ENCODE measurements at regions not wholly inside any gene's neighbourhood (a gene's known extent, or its start where the extent isn't known, plus 50 kb on each side); places are given as distances from the start of the nearest gene placed in this dataset.

DNA sequence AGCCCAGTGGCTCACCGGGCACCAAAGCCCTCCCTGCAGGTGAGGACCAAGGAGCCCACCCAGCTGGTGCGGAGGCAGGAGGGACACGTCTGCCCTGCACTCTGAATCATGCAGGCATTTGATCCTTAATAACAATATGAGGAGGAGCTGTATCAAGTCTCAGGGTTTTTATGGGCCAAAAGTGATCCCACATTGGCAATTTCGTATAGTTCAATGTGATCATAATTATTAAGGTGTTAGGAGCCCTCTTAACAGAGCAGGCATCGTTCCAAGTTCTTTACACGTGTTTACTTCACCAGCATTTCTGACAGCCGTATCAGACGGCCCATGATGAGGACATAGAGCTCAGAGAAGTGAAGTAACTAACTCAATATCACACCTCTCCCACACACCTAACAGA is 91.9 kb upstream of the PRR5 start:
- TF ChIP-seq, protein P1, sequence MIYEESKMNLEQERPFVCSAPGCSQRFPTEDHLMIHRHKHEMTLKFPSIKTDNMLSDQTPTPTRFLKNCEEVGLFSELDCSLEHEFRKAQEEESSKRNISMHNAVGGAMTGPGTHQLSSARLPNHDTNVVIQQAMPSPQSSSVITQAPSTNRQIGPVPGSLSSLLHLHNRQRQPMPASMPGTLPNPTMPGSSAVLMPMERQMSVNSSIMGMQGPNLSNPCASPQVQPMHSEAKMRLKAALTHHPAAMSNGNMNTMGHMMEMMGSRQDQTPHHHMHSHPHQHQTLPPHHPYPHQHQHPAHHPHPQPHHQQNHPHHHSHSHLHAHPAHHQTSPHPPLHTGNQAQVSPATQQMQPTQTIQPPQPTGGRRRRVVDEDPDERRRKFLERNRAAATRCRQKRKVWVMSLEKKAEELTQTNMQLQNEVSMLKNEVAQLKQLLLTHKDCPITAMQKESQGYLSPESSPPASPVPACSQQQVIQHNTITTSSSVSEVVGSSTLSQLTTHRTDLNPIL (CRISPR knock-in tag; IDR thresholded peaks at IDR 0.05; ENCODE audit: low read depth) = no peak
- TF ChIP-seq GLIS3 (CRISPR knock-in tag; IDR thresholded peaks at IDR 0.05) (no peak), ZFP30 (CRISPR knock-in tag; IDR thresholded peaks at IDR 0.05) (no peak), RARB (CRISPR knock-in tag; IDR thresholded peaks at IDR 0.05) (no peak)
